ENCODE measurements at regions not wholly inside any gene's neighbourhood (a gene's known extent, or its start where the extent isn't known, plus 50 kb on each side); places are given as distances from the start of the nearest gene placed in this dataset.
A peak's percentile ranks its signal among the peaks of the same experiment; 100 is the strongest.

DNA sequence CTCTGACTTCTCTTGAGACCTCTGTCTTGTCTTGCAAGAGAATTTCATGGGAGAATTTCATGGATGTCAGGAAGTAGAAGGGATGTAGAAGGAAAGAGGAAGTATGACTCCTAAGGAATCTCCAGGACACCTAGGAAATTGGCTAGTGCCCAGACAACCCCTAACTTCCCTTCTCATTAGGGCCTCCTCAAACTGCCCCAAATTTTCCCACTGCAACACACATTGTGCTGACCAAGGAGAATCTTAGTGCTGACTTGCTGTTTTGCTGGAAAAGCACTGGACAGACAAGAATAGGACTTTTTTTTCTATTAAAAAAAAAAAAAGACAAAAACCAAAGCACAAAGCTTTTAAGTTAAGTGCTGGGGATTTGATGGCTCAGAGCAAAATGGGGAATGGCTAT is 236.1 kb upstream of the CADM1 start:
- no peak for DNase-seq

DNA sequence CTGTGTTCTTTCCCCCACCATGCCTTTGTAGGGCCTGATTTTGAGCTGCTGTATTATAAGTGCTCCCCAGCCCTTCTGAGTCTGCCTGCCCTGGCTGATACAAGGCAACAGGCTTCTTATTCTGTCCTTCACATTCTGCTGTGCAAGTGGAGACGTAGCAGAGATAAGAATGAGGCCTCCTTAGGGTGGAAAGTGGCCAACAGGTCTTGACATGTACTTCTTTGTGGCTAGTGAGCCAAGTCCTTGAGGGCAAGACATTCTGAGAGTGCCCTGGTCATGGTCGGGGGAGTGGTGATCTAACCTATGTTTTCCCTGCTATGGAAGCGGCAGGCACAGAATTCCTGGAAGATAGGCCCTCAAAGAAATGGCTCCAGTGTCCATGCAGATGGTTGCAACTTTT is 235.7 kb upstream of the CADM1 start:
- no peak for DNase-seq

DNA sequence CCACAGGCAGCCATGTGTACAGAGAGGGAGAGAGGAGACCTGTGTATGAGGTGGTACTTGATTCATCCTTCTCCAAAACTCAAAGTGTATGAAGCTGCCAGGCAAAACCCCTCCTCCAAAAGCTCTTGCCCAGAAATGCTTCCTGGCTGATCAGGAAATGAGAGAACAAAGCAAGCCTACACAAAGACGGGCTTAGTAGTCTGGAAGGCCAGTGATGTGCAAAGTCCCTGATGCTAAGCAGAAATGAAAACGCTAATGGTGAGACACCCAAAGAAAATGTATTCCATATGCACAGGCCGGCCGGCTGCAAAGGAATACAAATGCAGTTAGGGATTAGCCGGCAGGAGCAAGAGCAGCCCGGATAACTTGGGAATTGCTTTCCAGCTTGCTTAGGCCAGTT is 234.9 kb upstream of the CADM1 start:
- DNase-seq, result no peak

DNA sequence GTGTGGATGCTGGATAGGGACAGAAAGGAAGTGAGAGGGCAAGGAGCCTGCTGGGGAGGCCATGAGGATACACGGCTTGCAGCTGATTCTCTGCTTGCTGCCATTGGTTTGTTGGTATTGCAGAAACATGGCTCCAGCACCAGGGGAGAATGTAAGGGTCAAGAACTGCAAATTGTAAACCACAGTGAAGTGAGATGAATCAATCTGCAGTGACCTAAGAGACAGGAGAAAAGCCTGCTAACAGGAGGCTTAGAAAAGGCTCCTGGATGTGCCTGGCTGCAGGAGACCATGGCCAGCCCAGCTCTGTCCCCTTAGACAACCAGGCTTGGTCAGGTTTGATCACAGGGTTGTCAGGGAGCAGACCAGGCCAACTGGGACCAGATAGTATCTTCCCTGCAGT is 233.7 kb upstream of the CADM1 start:
- DNase-seq, result no peak

DNA sequence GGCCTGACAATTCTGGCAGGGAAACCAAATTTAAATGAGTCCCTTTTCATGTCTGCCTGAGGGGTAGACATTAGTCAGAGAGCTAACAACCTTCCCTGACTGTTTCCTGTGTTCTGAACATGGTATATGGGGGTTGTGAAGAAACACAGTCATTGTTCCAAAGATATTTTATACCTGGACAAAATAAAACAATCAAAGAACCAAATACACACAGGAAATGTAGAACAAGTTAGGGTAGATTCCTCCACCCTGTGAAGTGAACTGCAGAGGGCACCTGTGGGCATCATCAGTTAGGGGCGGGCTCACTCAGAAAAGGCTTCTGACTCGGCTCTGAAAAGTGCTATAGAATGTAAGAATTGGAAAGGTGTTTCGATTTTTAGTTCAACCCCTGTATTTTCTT is 231.9 kb upstream of the CADM1 start:
- DNase-seq, result no peak

DNA sequence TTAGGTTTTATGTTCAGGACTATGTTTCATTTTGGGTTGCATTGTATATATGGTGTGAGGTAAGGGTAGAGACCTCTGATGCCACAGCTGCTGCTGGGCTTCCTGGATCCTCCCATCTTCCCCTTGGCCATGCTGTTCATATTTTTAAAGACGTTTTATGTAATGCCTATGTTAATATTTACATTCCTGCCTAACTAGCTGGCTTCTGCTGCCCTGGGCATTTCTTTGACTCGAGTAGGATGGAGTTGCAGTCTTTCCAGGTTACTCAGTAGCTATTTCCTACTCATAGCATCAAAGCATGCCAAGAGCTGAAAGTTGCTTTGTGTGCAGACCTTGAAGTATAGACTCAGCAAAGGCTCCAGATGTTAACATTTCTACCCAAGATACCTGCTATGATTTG is 220.5 kb upstream of the CADM1 start:
- no peak for DNase-seq

DNA sequence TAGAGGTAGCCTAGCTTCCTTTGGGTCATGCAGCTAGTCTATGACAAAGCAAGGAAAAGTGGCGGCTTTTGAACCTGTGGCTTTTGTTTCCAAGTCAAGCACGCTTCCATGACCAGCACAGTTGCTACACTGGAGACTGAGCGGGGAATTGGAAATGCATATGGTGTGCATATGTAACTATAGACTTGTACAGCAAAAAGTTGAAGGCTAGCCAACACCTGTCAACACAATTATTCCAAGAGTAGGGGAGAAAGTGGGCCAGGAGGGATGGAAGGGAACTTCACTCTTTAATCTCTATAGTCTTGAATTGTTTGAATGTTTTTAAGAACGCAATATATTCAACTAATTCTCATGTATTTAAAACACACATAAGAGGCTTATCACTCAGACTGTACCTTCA is 218.5 kb upstream of the CADM1 start:
- DNase-seq, result no peak

DNA sequence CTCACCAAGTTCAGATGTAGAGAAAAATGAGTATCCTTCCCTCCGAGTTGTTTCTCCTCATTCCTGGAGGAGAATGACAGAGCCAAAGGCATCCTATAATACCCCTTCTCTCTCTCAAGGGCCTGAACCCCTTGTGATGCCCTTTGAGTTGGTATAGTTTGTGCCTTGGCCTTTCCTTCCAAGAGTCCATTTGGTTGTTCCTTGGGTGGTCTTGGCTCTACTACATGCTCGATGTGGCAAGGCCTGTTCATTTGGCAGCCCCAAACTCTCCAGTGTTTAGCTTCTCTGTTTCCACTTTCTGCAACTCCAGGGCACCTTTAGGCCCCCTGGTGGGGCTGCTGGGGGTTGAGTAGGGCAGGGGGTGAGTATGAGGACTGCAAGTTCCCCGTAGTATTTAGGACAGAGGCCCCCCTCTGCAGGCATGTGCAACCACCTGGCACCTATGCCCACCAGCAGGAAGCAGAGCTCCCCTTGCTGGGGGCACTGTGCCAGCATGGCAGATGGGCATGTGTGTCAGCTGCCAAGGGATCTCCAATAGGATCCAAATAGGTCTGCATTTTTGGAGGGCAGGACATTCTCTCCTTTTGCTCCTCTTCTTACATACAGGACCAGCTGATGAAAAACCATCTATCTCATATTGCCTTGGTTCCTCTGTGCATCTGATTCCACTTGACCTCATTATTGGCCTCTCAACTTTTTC is 217.2 kb upstream of the CADM1 start:
- DNase-seq, result peak; percentile 38

DNA sequence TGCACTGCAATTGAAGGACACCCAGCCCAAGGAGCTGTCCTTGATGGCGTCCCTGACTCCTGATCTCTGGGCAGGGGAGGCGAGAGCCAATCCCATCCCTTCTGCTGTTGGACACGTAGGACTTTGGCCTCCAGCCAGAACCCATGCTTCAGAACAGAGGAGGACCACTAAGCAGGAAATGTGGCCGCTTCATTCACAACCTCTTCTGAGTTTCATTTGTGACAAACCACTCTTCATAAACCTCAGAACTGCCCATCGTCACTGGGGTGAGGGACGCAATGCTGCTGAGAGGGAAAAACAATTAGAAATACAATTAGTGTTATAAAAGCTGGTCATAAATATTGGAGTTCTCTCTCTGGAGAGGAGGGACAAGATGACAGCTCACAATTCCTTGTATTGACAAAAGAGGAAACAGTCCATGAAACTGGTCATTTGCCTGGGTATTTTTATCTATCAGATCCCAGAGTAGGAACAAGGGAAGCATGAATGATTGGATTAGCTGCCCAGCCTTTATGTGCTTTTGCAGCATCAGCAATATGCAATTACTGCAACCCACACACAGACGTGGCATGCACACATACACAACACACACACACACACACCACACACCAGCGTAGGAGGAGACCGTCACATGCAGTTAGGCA is 216.5 kb upstream of the CADM1 start:
- DNase-seq, result no peak

DNA sequence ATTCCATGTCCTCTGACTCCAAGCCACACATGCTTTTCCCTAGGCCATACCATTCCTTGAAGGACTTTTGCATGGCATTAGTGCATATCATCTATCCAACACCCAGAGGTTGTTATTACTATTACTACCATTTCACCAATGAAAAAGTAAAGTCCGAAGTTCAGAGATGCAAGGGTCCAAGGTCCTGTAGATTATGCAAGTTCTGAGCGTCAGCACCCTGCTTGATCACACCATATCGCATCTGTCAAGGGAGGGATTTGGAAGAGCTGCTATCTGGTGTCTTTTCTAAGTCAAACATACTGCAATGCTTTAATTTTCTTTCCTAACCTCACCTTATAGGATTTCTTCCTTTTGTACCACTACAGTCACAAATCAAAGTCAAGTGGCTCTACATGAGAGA is 214.7 kb upstream of the CADM1 start:
- no peak for DNase-seq

DNA sequence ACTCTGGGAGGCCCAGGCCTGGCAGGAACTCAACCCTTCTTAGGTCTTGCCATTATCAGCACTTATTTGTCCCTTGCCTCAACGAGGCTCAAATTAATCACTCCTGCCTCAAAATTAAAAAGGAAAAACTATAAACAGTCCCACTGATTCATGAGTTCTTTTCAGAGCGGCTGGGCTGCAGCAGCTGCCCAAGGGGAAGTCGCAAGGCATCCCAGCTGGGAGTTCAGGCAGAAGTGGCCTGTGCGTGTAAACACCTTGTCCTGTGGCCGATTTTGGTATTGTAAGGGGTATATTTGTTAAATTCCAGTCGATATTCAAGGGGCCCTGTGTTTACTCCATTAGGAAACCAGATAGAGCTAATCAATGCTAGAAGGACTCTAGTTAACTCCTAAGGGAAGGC is 213.9 kb upstream of the CADM1 start:
- no peak for DNase-seq

DNA sequence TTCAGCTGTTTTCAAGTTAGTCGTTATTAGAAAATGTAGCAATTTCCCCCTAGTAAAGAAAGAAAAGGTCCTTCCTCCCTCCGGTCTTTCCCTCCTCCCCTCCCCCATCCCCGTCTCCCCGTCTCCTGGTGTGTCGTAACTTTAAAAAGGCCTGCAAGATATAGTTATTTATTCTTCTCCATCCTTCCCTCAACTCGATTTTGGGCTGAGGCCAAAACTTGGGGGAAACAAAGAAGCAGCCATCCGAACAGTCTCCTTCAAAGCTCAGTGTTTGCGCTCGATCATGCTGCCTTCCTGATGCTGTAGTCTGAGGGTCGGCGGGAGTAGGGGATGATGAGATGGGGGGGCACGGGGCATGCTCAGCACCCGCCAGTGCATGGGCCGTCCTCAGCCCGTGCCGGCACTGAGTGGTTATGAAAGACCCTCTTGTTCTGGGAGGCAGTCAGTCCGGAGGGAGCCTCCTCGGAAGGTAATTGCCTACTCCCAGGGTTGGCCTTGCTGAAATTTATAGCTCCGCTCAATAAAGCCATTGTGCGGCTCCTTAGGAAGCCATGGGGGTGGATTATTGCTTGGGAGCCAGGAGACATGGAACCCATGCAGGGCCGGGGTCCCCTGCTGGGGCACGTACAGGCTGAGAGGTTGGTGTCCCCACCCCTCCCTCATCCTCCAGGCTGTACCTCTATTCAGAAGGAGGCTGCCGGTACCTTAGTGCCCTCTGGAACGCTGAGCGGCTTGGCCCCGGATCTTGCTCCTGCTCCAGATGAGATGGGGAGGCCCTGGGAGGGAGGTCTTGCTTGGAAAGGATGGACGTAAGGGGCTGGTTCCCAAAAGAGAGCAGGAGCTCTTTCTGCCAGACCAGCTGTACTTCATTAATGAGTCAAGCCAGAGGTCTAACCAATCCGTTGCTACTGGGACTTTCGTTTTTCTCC is 212.7 kb upstream of the CADM1 start:
- no peak for DNase-seq

DNA sequence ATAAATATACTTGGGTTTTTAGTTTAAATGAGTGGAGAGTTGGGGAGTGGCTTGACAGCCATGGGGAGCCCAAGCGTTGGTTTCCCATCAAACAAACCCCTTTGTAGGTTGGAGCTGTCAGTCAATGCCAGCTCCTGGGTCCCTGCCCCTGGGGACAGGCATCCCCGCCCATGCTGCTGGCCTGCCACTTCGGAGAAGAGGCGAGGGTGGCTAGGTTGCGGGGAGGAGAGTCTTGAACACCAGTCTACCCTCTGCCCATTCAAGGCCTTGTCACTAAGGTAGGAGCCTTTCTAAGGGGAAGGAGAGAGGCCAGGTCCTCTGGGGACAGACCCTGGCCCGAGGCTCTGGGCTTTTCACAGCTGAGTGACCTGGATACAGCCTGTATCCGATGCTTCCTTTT is 211.9 kb upstream of the CADM1 start:
- no peak for DNase-seq

DNA sequence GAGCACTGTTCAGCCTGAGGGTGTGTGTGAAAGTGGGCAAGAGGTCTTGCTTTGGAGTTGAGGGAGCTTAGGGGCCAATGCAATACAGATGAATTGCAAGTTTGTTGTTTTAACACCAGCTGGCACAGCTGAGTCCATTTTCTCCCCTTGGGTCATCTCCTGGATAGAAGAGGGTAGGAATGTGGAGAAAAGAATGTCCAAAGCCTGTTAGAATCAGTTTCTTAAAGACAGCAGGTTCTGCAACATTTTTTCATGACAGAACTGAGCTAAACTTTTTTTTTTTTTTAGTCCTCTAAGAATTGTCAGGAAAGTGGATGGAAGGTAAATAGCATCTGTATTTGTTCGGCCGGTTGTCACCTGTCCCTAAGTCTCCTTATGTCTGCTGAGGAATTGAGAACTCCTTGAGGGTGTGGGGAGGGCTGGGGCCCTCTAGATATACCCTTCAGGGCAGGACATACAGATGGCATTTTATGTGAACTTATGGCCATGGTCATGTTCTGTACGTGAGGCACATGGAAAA is 211.1 kb upstream of the CADM1 start:
- no peak for DNase-seq

DNA sequence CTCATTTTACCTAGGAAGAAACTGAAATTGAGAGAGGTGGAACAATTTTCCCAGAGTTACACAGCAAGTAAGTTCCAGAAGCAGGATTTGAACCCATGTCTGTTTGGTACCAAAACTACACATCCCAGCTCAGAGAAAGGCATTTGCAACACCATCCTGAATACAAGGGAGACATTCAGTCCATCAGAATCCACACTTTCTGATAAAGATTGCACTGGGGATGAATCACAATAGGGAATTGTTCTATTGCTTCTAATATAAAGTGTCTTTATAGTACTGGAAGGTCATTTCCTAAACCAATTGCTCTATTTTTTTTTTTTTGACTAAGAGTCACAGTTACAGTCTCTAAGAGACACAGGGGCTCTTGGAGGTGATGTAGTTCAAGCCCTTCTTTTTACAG is 208.1 kb upstream of the CADM1 start:
- DNase-seq, result no peak

DNA sequence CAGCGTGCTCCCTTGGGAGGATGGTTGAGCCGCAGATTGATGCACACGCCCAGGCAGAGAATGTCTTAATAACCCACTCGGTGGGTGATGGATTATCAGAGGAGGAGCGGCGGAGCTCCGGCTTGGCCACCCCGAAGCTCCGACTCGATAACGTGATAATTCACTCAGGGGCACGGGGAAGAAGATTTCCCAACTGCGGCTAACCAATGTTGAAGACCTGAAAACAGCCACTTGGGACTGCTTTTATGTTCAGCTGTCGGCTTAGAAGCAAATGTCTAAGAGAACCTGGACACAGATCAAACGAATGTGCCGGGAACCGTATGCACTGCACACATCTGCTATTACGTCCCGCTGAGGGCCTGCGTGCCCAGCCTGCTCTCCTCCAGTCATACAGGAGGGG is 206.8 kb upstream of the CADM1 start:
- no peak for DNase-seq

DNA sequence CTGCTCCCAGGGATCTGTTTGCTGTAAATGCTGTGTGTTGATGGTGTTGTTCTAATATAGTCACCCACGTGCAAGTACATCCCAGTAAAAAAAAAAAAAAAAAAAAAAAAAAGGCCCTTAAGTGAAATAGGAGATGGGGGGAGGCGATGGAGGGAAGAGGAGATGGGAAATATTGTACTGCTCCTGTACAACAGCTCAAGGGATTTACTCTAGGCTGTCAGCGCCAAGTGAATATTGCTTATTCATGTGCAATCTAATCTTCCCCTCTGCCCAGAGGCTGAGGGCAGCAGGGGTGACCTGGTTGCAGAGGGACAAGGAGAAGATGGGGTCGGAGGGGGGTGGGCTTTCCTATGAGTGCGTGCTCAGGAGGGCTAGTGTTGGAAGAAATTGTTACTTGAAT is 206.2 kb upstream of the CADM1 start:
- DNase-seq, result no peak

DNA sequence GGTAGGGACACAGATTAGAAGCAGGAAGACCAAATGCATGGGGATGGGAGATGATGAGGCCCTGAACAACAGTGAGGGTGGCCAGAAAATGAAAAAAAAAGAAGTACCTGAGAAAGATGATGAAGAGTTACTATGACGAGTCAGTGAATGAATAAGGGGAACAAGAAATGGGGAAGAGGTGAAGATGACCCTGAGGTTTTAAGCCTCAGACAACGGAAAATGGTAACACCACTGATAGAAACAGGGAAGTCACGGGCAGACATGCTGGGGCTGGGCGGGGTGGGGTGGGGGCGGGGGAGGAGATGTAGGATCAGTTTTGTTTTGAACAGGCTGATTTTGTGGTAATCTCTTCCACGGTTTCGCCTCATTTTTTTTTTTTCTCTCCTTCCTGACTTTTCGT is 205.1 kb upstream of the CADM1 start:
- DNase-seq, result no peak

DNA sequence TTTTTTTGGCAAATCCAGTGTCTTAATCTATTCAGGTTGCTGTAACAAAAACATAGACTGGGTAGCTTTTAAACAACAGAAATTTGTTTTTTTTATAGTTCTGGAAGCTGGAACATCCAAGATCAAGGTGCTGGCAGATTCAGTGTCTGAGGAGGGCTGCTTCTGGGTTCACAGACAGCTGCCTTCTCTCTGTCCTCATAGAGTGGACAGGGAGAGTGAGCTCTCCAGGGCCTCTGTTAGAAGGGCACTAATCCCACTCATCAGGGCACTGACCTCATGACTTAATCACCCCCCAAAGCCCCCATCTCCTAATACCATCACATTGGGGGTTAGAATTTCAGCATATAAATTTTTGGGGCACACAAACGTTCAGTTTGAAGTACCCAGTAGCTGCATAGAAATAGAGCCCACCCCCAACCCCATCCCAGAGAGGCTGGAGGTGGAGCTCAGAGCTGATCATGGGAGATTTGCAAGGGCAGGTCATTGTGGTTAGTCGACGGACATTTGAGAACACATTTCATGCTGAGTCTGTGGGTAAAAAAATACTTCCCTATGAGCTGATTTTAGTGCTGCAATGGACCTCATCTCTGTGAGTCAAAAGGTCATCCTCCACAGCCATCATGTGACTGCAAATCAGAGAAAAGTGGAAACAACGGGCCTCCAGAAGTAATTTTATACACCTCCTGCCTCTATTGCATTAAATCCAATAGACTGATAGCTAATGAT is 203.1 kb upstream of the CADM1 start:
- no peak for DNase-seq

DNA sequence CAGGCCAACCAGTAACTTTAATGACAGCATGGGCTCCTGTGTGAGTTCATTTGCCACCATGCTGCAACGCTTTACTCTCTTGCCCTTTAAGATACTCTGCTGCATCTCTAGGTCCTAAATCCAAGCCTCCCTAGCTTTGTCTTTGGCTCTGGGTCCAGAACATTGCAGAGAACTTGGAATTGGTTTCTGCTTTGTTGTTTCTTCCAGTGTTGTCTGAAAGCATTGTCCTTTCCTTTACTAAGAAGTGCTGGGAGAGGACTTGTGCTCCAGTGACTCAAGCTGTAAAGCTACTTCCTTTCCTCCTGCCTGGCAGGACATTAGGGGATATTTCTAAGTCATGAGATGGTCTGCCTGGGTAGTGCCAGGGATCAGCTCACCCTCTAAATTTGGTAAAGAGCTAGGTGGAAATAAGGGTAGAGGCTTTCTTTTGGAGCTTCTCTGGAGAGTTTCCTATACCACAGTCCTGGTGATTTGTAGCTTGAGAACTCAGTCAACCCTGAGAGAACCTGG is 202.5 kb upstream of the CADM1 start:
- no peak for DNase-seq

DNA sequence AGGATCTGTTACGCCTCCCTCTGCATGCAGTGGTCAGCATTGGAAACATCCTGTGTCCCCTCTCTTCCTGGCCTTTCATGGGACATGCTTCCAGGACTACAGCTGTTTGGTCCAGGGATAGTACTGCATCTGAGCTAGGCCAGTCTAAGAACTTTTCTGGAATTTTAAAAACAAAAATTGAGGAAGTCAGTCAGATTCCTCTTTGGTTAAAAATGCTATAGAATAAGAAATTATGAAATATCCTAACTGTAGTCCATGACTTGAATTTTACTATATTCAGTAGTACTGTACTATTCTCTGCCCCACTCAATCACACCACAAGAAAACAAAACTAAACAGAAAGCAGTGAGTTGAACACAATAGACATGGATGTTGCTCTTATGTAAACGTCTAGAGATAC is 201.0 kb upstream of the CADM1 start:
- DNase-seq, result no peak

DNA sequence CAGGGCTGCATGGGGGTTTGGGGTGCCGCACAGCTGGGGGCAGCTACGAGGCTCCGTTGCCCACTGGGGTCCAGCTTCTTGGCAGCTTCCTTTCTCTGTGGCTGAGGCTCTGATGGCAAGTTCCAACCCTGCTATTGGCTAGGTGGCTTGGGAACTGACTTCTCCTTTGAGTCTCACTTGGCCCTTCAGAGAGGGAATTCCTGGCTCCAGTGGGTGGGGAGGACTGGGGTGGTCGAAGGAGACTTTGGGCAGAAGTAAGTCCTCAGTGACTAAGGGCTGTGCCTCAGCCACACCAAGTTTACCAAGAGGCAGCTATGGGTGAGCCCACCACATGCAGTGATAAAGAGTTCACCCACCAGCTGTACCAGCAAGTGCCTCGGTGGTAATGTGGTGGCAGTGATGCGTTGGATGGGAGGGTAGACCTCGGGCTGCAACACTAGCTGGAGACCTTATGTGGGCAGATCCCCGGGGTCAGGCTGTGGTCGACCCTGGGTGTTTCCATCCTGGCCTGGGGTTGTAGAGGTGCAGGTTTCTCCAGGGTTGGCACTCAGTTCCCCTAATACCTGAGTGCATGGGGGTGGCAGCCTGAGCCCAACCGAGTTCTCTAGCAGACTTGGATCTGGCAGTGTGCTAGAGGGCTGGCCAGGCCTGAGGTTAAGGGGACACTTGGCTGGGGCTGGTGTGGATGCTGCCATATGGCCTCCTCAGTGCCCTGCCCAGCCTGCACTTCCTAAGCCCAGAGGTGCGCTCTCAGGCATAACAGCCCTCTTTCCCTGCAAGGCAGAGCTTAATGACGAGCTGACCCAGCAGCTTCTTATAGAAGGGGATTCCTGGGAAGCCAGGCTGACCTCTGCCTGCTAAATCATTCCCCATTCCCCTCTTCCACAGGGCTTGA is 197.0 kb upstream of the CADM1 start:
- no peak for DNase-seq
